A549 (cell line): ENCODE measurements at regions not wholly inside any gene's neighbourhood (a gene's known extent, or its start where the extent isn't known, plus 50 kb on each side); places are given as distances from the start of the nearest gene placed in this dataset.

Source experiments
- ATAC-seq, 2 experiments: fragments of 200-7000 bp in 1 of 2; fragments of >200 bp in 1 of 2; cut with Nextera tagmentation in 1 of 2; cut with Tn5 transposase in 1 of 2; 3 replicates each; pipeline versions ENCODE4 v1.8.0 to v1.9.1; 2018 to 2020; ENCODE audit warnings: mild to moderate bottlenecking in 1 of 2, moderate library complexity in 1 of 2
- CTCF ChIA-PET: fragments of 300-600 bp; sonication (Branson Sonifier 250); formaldehyde crosslinking; extraction: SDS; loops from one replicate; lab custom pipeline; 2021; ENCODE audit warnings: antibody characterized with exemption, inconsistent platforms; lab: Yijun Ruan, JAX
- POLR2A ChIA-PET: fragments of 350-600 bp; formaldehyde crosslinking; extraction: SDS; loops from one replicate; lab custom pipeline; 2021; ENCODE audit warnings: antibody characterized with exemption, inconsistent platforms; lab: Yijun Ruan, JAX
- DNase-seq, 2 experiments: peaks; one replicate each; pipeline versions ENCODE4 v3.0.0 to v3.0.0-alpha.2; 2011 to 2016; ENCODE audit warnings: low read depth in 1 of 2, low spot score in 1 of 2
- FAIRE-seq: peaks from 2 replicates; lab custom pipeline; 2011; peaks lifted over from hg19 to GRCh38; lab: Jason Lieb, UNC
- H3K27ac ChIP-seq, 2 experiments: fragments of >200 bp; sonication (Bioruptor Twin); formaldehyde crosslinking; 3 replicates each; pipeline ENCODE4 v1.5.1; 2016 to 2017
- H3K4me1 ChIP-seq: fragments of >200 bp; sonication (Bioruptor Twin); formaldehyde crosslinking; 3 replicates; pipeline ENCODE4 v1.6.1; 2016
- H3K4me2 ChIP-seq: fragments of >200 bp; sonication (Bioruptor Twin); formaldehyde crosslinking; 3 replicates; pipeline ENCODE4 v1.6.1; 2016
- H3K4me3 ChIP-seq: fragments of >200 bp; sonication (Bioruptor Twin); formaldehyde crosslinking; 3 replicates; pipeline ENCODE4 v1.5.1; 2016
- H3K9me3 ChIP-seq: fragments of >200 bp; sonication (Bioruptor Twin); formaldehyde crosslinking; 3 replicates; pipeline ENCODE4 v1.6.1; 2016
- CTCF ChIP-seq: fragments of >200 bp; sonication (Bioruptor Twin); formaldehyde crosslinking; IDR thresholded peaks from 3 replicates; pipeline ENCODE4 v1.5.1; 2016
- E2F6 ChIP-seq: IDR thresholded peaks from 2 replicates; pipeline ENCODE4 v1.6.1; 2012; ENCODE audit warnings: low read depth, borderline replicate concordance
- ELK1 ChIP-seq: fragments of 150-350 bp; IDR thresholded peaks from 2 replicates; pipeline ENCODE4 v1.6.1; 2014; ENCODE audit warnings: low read depth, mild to moderate bottlenecking, low read length
- EP300 ChIP-seq, 2 experiments: fragments of >200 bp; sonication (Bioruptor Twin); formaldehyde crosslinking; IDR thresholded peaks; 2 replicates in 1 of 2; 3 replicates in 1 of 2; pipeline ENCODE4 v1.6.1; 2016 to 2017
- ESRRA ChIP-seq: fragments of 150-350 bp; IDR thresholded peaks from 2 replicates; pipeline ENCODE4 v1.6.1; 2014; ENCODE audit warnings: mild to moderate bottlenecking, low read length, borderline replicate concordance
- FOSB ChIP-seq: fragments of 250-450 bp; sonication (Bioruptor Pico); IDR thresholded peaks from 2 replicates; pipeline ENCODE4 v1.5.0; 2020; ENCODE audit warnings: mild to moderate bottlenecking, moderate library complexity
- HDAC2 ChIP-seq: fragments of 200-600 bp; sonication (generic); IDR thresholded peaks from 2 replicates; pipeline ENCODE4 v1.6.1; 2016
- HES2 ChIP-seq: fragments of >200 bp; sonication (Bioruptor Twin); formaldehyde crosslinking; IDR thresholded peaks from 2 replicates; pipeline ENCODE4 v1.6.1; 2016
- HEYL ChIP-seq: fragments of 250-450 bp; sonication (Bioruptor Pico); IDR thresholded peaks from 2 replicates; pipeline ENCODE4 v1.8.0; 2021; ENCODE audit warnings: mild to moderate bottlenecking, moderate library complexity
- HOXA7 ChIP-seq: fragments of 250-450 bp; sonication (Bioruptor Pico); IDR thresholded peaks from 2 replicates; pipeline ENCODE4 v1.5.0; 2020; ENCODE audit warnings: mild to moderate bottlenecking, moderate library complexity
- JUNB ChIP-seq: fragments of >200 bp; sonication (Bioruptor Twin); formaldehyde crosslinking; IDR thresholded peaks from 2 replicates; pipeline ENCODE4 v1.6.1; 2016
- KDM1A ChIP-seq: fragments of 200-600 bp; sonication (generic); IDR thresholded peaks from 2 replicates; pipeline ENCODE4 v1.6.1; 2016; ENCODE audit warnings: low read depth, mild to moderate bottlenecking
- MAFK ChIP-seq: fragments of 450-650 bp; IDR thresholded peaks from 2 replicates; pipeline ENCODE4 v1.6.1; 2014; ENCODE audit not compliant: partially characterized antibody
- MAX ChIP-seq: IDR thresholded peaks from 2 replicates; pipeline ENCODE4 v1.6.1; 2012
- MAZ ChIP-seq: fragments of 150-350 bp; IDR thresholded peaks from 2 replicates; pipeline ENCODE4 v1.6.1; 2014; ENCODE audit warnings: antibody characterized with exemption, low read depth, low read length, borderline replicate concordance
- NFE2L2 ChIP-seq: fragments of 150-350 bp; conservative IDR thresholded peaks from 2 replicates; pipeline ENCODE4 v1.6.1; 2014; ENCODE audit warnings: low read length
- NPAS2 ChIP-seq: fragments of 250-450 bp; sonication (Bioruptor Pico); IDR thresholded peaks from 2 replicates; pipeline ENCODE4 v1.8.0; 2022; ENCODE audit warnings: mild to moderate bottlenecking, moderate library complexity, borderline replicate concordance
- NR3C1 ChIP-seq: fragments of >200 bp; sonication (Bioruptor Twin); formaldehyde crosslinking; IDR thresholded peaks from 3 replicates; pipeline ENCODE4 v1.6.1; 2017
- PBX3 ChIP-seq: IDR thresholded peaks from 2 replicates; pipeline ENCODE4 v1.6.1; 2012
- PHF8 ChIP-seq: fragments of 200-600 bp; sonication (generic); IDR thresholded peaks from 2 replicates; pipeline ENCODE4 v1.6.1; 2016; ENCODE audit warnings: low read depth, mild to moderate bottlenecking, antibody characterized with exemption, moderate library complexity, borderline replicate concordance
- RCOR1 ChIP-seq: fragments of 150-350 bp; IDR thresholded peaks from 2 replicates; pipeline ENCODE4 v1.6.1; 2014; ENCODE audit warnings: antibody characterized with exemption, low read length, low read depth
- REST ChIP-seq: fragments of 200-600 bp; sonication (generic); IDR thresholded peaks from 2 replicates; pipeline ENCODE4 v1.6.1; 2016; ENCODE audit warnings: antibody characterized with exemption, mild to moderate bottlenecking, moderate library complexity
- RNF2 ChIP-seq: fragments of 200-600 bp; sonication (generic); IDR thresholded peaks from 2 replicates; pipeline ENCODE4 v1.6.1; 2016; ENCODE audit warnings: low read depth, mild to moderate bottlenecking, antibody characterized with exemption, moderate library complexity, borderline replicate concordance
- TFCP2L1 ChIP-seq: fragments of 250-450 bp; sonication (Bioruptor Pico); IDR thresholded peaks from 2 replicates; pipeline ENCODE4 v1.5.0; 2021; ENCODE audit warnings: mild to moderate bottlenecking
- TP53 ChIP-seq: fragments of 250-450 bp; sonication (Bioruptor Pico); IDR thresholded peaks from 2 replicates; pipeline ENCODE4 v1.5.0; 2021; ENCODE audit warnings: mild to moderate bottlenecking, moderate library complexity
- USF2 ChIP-seq: fragments of 450-650 bp; IDR thresholded peaks from 2 replicates; pipeline ENCODE4 v1.6.1; 2014; ENCODE audit warnings: antibody characterized with exemption
- ZFP36 ChIP-seq: fragments of 450-650 bp; IDR thresholded peaks from 2 replicates; pipeline ENCODE4 v1.6.1; 2014; ENCODE audit warnings: borderline replicate concordance; ENCODE audit not compliant: partially characterized antibody
- ZNF302 ChIP-seq: fragments of 250-450 bp; sonication (Bioruptor Pico); IDR thresholded peaks from 2 replicates; pipeline ENCODE4 v1.9.0; 2021; ENCODE audit warnings: inconsistent platforms, mild to moderate bottlenecking, moderate library complexity
- ZSCAN20 ChIP-seq: fragments of 250-450 bp; sonication (Bioruptor Pico); IDR thresholded peaks from 2 replicates; pipeline ENCODE4 v1.8.0; 2022; ENCODE audit warnings: mild to moderate bottlenecking, moderate library complexity
- WGBS: methylation state at CpG from one replicate; pipeline ENCODE4 v1.1.6; 2017; ENCODE audit errors: missing lambda C conversion rate; 5-methylcytosine and 5-hydroxymethylcytosine counted together

- TF ChIP-seq PBX3 (no peak), JUNB (no peak), MAFK (no peak), HES2 (no peak), USF2 (no peak), ESRRA (no peak), TFCP2L1 (CRISPR knock-in tag) (no peak), RNF2 (no peak), HOXA7 (CRISPR knock-in tag) (no peak), NPAS2 (CRISPR knock-in tag) (no peak), PHF8 (no peak), E2F6 (no peak), REST (no peak), NR3C1 (no peak)
- ChIA-PET POLR2A (no interaction called here), CTCF (interaction anchor here (0.6 kb wide), 1 partner anchor 394 kb away, joined by 3 read pairs; no protein-coding TSS in a partner anchor)
- no peak for DNase-seq
- Histone ChIP-seq H3K4me1 (no peaks in the 10 kb centered on the region), H3K27ac (no peak overlapping the region), H3K4me3 (no peak overlapping the region), H3K4me2 (no peak overlapping the region), H3K9me3 (no peaks in the 10 kb centered on the region)
- no peak for FAIRE-seq
- WGBS, result 2% methylated on average over 3 of the region's 3 CpGs
- ATAC-seq, result no peak
Measured at GRCh38 chr16:7185165-7185564, 147.5 kb upstream of the RBFOX1 start.

- ChIA-PET CTCF (no interaction called here), POLR2A (no interaction called here)
- Histone ChIP-seq H3K27ac (no peak overlapping the region), H3K9me3 (no peaks in the 10 kb centered on the region), H3K4me2 (no peak overlapping the region), H3K4me1 (no peaks in the 10 kb centered on the region), H3K4me3 (no peak overlapping the region)
- FAIRE-seq (no peak), DNase-seq (no peak), ATAC-seq (no peak)
- TF ChIP-seq KDM1A (no peak), MAZ (no peak), MAX (no peak), HES2 (no peak), HEYL (CRISPR knock-in tag) (no peak), PHF8 (no peak), ZNF302 (CRISPR knock-in tag) (no peak), ZSCAN20 (CRISPR knock-in tag) (no peak), FOSB (no peak), EP300 (IDR thresholded peaks at IDR 0.05) (no peak), ESRRA (no peak), CTCF (no peak), TP53 (no peak), HDAC2 (no peak), RCOR1 (no peak), HOXA7 (CRISPR knock-in tag) (no peak), ELK1 (no peak), JUNB (no peak), ZFP36 (no peak), NFE2L2 (no peak)
- WGBS, result 0% methylated on average over 3 of the region's 3 CpGs
Measured at GRCh38 chr16:7183768-7184167, 148.9 kb upstream of the RBFOX1 start.
